ENCODE measurements at regions not wholly inside any gene's neighbourhood (a gene's known extent, or its start where the extent isn't known, plus 50 kb on each side); places are given as distances from the start of the nearest gene placed in this dataset.

- CTCF ChIA-PET, result no interaction called here
- POLR2A ChIA-PET, result no interaction called here
Observed at GRCh38 chr2:2935445-2936149, 442.0 kb downstream of the EIPR1 start.

- CTCF ChIA-PET, result no interaction called here
Observed at GRCh38 chr2:2933426-2933825, 444.2 kb downstream of the EIPR1 start.

GRCh38 chr2:2932692-2933305 lies 444.8 kb downstream of the EIPR1 start:
- POLR2A ChIA-PET, result no interaction called here
- CTCF ChIA-PET, result no interaction called here

More at GRCh38 chr2:2933426-2933825, 444.2 kb downstream of the EIPR1 start:
- POLR2A ChIA-PET, result no interaction called here

- CTCF ChIA-PET, result no interaction called here
- POLR2A ChIA-PET, result no interaction called here
Observed at GRCh38 chr2:2932189-2932588, 445.4 kb downstream of the EIPR1 start.

- POLR2A ChIA-PET, result no interaction called here
- CTCF ChIA-PET, result no interaction called here
Observed at GRCh38 chr2:2931318-2932075, 446.1 kb downstream of the EIPR1 start.

- CTCF ChIA-PET, result no interaction called here
Observed at GRCh38 chr2:2930841-2931240, 446.8 kb downstream of the EIPR1 start.

GRCh38 chr2:2926858-2927175 lies 450.8 kb downstream of the EIPR1 start:
- CTCF ChIA-PET, result no interaction called here
- POLR2A ChIA-PET, result no interaction called here

More at GRCh38 chr2:2930841-2931240, 446.8 kb downstream of the EIPR1 start:
- POLR2A ChIA-PET, result no interaction called here

- CTCF ChIA-PET, result no interaction called here
- POLR2A ChIA-PET, result no interaction called here
Observed at GRCh38 chr2:2926009-2926857, 451.4 kb downstream of the EIPR1 start.

- ChIA-PET POLR2A (no interaction called here), CTCF (interaction anchor here (0.6 kb wide), 1 partner anchor 29 kb away, joined by 4 read pairs; no protein-coding TSS in a partner anchor)
Observed at GRCh38 chr2:2922156-2922555, 455.5 kb downstream of the EIPR1 start.

GRCh38 chr2:2921011-2921720 lies 456.5 kb downstream of the EIPR1 start:
- CTCF ChIA-PET, result no interaction called here
- POLR2A ChIA-PET, result no interaction called here

GRCh38 chr2:2919574-2920365 lies 457.8 kb downstream of the EIPR1 start:
- CTCF ChIA-PET, result no interaction called here

GRCh38 chr2:2919026-2919425 lies 458.6 kb downstream of the EIPR1 start:
- ChIA-PET POLR2A (no interaction called here), CTCF (no interaction called here)

More at GRCh38 chr2:2919574-2920365, 457.8 kb downstream of the EIPR1 start:
- POLR2A ChIA-PET, result no interaction called here

GRCh38 chr2:2916621-2917020 lies 461.0 kb downstream of the EIPR1 start:
- CTCF ChIA-PET, result no interaction called here
- POLR2A ChIA-PET, result no interaction called here

GRCh38 chr2:2914252-2914651 lies 463.4 kb downstream of the EIPR1 start:
- POLR2A ChIA-PET, result no interaction called here
- CTCF ChIA-PET, result no interaction called here

- POLR2A ChIA-PET, result no interaction called here
- CTCF ChIA-PET, result no interaction called here
Observed at GRCh38 chr2:2913601-2914120, 464.0 kb downstream of the EIPR1 start.

GRCh38 chr2:2912731-2913130 lies 464.9 kb downstream of the EIPR1 start:
- ChIA-PET CTCF (no interaction called here), POLR2A (no interaction called here)

- POLR2A ChIA-PET, result no interaction called here
Observed at GRCh38 chr2:2912293-2912692, 465.3 kb downstream of the EIPR1 start.

GRCh38 chr2:2910259-2910658 lies 467.4 kb downstream of the EIPR1 start:
- CTCF ChIA-PET, result no interaction called here
- POLR2A ChIA-PET, result no interaction called here

More at GRCh38 chr2:2912293-2912692, 465.3 kb downstream of the EIPR1 start:
- CTCF ChIA-PET, result no interaction called here

Measured in activated CD8-positive, alpha-beta memory T cell treated with anti-CD3 and anti-CD28 coated beads for 36 hours (primary cell).